ENCODE measurements at regions not wholly inside any gene's neighbourhood (a gene's known extent, or its start where the extent isn't known, plus 50 kb on each side); places are given as distances from the start of the nearest gene placed in this dataset.

DNA sequence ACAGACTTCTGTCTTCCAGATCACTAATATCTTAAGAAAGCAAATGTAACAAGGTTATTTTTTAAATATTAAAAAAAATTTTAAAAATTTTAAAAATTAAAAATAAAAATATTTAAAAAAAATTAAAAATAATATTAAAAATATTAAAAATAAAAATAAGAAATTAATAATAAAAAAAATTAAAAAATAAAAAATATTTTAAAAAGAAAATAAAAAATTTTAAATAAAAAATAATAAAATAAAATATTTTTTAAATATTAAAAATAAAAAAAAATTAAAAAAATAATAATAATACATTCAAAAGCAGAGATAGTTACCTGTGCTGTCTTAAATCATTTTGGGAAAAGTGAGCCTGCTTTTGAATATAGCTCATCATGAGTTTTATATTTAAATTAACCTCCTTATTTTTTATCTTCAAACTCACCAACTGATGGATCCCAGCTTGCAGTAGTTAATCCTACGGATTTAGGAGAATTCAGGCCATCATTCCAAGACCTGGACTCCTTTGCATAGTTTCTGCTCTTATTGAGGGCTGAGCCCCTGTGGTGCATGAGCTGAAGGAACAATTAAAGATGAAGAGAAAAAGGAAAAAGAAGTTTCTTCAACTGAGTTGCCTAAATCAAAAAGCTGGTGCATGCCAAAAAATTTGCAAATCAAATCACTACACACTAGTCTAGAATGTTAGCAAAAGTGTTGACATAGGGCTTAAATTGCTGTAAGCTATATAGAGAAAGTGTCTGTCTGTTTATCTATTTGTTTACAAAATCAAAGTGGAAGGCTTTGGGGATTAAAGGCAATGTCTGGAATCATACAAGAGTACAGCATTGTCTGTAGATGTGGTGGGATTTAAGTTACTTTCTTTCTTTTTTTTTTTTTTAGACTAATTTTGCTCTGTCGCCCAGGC is 50.5 kb upstream of the ZNF438 start:
- DNase-seq (ENCODE audit: low read depth in 4 of 4, low spot score in 3 of 4) = no peak

- DNase-seq (ENCODE audit: low read depth in 4 of 4, low spot score in 3 of 4) = no peak
Measured at GRCh38 chr10:31083765-31084184, 52.1 kb upstream of the ZNF438 start.

- DNase-seq (ENCODE audit: low read depth in 4 of 4, low spot score in 3 of 4) = no peak
Measured at GRCh38 chr10:31087011-31087410, 55.3 kb upstream of the ZNF438 start.

DNA sequence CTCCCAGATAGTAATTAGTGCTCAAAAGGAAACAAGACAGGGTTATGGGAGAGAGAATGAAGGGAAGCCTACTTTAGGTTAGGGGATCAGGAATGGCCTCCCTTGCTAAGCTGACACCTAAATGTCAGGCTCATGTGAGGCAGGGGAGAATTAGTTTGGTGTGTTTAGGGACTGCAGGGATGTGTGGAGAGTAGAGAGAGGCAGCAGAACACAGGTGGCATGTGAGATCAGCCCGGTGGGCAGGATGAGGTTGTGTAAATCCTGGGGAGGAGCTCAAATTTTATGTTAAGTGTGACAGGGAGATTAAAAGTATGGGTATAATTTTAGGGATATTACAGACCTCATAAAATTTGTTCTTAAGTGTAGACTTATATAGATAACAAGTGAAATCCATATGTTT is 56.2 kb upstream of the ZNF438 start:
- no peak for DNase-seq (ENCODE audit: low read depth in 4 of 4, low spot score in 3 of 4)

DNA sequence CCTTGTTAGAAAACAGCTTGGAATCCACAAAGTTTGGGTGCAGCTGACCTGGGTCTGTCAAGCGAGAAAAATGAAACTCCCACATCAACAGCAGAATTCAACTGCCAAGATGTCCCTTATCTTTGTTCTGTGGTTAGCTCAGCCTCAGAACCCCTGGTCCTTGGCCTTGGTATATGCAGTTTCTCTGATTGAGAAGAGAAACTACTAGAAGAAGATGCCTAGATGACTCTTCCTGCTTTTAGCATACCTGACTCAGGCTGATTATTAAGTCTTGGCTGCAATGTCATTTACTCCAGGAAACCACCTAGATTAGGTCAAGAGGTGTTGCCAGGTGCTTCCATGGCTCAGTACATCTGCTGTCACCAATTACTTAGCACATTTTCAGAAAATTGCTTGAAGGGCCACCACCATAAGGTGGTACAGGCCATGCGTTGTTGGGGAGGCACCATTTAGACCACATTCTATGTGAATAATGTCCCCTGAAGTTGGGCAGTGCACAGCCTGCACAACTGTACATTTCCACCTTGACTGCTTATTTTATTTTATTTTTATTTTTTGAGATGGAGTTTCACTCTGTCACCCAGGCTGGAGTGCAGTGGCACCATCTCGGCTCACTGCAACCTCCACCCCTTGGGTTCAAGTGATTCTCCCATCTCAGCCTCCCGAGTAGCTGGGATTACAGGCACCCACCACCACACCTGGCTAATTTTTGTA is 59.4 kb upstream of the ZNF438 start:
- no peak for DNase-seq (ENCODE audit: low read depth in 4 of 4, low spot score in 3 of 4)

DNA sequence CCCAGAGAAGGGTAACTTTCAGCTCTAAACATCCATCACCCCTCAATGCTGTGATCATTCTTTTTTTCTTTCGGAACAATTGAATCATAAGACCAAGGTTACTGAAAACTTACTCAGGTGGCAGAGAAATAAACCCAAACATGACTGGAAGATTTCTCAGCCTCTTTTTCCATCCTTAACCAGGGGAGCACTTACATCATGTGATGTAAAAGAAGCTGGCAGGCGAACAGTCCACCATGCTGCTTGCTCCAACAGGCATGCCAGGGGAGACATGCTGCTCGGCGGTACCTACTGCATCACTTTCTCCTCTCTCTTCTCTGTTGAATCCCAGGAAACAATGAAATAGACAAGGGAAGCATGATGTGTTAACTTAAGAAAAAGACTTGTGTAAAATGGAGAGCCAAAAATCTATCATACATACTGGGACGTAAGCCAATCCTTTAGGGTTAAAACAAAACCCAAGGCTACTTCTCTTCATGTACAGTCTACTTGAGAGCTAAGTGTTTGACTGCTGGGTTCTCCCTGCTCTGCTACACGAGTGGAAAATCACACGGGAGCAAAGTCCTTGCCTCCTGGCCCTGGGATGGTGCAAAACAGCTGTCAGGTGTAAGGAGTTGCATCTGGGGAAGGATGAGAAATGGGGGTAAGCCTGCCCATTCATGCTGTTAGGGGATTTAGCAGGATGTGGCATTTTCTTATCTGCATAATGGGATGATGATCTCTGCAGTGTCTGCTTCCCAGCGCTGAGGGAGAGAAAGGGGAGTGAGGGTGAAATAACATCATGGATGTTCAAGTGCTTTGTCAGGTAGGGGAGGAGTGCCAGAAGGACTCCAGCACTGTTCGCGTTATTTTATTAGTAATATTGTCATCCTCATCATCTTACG is 64.3 kb upstream of the ZNF438 start:
- no peak for DNase-seq (ENCODE audit: low read depth in 4 of 4, low spot score in 3 of 4)

GRCh38 chr10:31098046-31098445 is 66.4 kb upstream of the ZNF438 start:
- DNase-seq (ENCODE audit: low read depth in 4 of 4, low spot score in 3 of 4) = no peak

- no peak for DNase-seq (ENCODE audit: low read depth in 4 of 4, low spot score in 3 of 4)
Measured at GRCh38 chr10:31099094-31099493, 67.4 kb upstream of the ZNF438 start.

GRCh38 chr10:31099664-31100063 is 68.0 kb upstream of the ZNF438 start:
- DNase-seq (ENCODE audit: low read depth in 4 of 4, low spot score in 3 of 4) = peak in 2 of 4 donors; percentile 27 to 45

DNA sequence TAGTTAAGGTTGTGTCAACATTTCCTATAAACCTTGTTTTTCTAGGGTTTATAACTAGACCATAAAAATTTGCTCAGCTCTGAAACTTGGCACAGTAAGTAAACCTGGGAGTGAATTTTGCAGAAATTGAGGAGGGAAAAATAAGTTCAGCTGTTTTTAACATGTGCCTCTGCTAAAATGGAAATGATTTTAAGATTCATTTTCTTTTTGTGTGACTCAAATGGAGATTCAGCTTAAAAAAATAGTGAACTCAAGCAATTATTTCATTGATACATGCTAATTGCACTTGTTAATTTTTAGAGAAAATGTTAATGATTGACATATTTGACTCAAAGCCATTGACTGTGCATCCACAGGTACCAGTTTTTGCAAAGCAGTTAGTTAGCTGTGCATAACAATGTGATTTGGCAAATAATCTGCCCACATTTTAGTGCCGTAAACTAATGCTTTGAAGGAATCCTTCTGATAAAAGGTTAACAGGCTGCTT is 68.5 kb upstream of the ZNF438 start:
- no peak for DNase-seq (ENCODE audit: low read depth in 4 of 4, low spot score in 3 of 4)

DNA sequence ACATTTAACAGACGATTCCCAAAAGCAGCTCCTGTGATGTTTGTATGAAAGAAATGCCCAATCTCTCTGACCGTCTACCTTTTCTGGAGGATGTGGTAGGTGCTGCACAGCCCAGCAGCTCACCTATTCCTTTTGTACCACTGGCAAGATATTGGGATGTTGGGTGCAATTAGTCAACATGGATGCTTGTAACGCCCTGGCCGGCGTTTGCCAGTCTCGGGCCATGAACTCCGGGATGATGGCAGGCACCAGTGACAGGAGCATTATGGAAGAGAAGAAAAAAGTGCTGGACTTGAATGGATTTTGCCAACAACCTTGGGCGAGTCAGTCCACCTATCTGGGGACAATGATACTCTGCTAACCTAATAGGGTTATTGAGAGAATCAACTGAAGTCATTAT is 69.0 kb upstream of the ZNF438 start:
- no peak for DNase-seq (ENCODE audit: low read depth in 4 of 4, low spot score in 3 of 4)

DNA sequence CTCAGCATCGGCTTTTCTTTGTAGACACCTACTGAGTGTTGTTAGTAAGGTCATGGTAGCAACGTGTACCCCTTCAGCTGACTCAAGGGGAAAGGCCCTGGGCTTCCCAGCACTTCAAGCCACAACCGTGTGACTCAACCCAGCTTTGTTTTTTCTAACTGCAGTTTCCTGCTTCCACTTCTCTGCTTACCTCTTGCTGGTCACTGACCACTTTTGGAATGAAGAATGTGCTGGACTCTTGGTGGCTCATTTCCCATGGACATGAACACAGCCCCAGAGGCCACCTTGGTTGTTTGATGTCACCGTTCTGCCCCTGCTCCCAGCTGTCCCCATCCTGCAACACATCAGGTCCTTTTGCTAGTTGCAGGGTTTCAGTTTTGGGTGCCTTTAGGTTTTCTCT is 69.5 kb upstream of the ZNF438 start:
- DNase-seq (ENCODE audit: low read depth in 4 of 4, low spot score in 3 of 4) = no peak

DNA sequence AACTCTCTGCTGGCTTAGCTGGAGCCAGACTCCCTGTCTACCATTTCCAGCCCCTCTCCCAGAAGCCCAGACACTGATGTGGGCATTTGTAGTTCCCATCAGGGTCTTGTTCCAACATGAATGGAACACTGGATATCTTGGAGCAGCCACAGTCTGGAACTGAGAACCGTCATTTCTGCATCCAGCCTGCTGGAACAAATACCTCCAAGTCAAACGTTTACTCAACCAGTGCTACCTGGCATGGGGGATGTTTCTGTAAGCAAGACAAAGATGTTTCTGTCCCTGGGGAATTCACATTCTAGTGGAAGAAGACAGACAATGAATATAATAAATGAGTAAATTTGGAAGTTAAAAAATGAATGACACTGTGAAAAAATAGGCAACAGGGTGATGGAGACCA is 70.8 kb upstream of the ZNF438 start:
- no peak for DNase-seq (ENCODE audit: low read depth in 4 of 4, low spot score in 3 of 4)

DNA sequence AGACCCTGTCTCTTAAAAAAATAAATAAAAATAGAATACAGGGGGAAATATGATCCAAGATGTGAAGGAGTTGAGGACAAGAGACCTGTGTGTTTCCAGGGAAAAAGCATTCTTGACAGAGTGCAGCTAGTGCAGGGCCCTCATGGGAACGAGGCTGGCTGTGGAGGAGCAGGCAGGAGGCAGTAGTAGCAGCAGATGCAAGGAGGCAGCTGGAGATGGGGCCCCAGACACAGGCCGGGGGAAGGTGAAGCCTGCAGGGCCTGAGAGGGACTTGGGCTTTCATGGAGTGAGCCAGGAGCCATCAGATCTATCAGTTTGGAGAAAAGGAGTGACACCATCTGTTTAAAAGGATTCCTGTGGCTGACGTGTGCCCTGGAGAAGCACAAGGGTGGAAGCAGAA is 71.4 kb upstream of the ZNF438 start:
- no peak for DNase-seq (ENCODE audit: low read depth in 4 of 4, low spot score in 3 of 4)

DNA sequence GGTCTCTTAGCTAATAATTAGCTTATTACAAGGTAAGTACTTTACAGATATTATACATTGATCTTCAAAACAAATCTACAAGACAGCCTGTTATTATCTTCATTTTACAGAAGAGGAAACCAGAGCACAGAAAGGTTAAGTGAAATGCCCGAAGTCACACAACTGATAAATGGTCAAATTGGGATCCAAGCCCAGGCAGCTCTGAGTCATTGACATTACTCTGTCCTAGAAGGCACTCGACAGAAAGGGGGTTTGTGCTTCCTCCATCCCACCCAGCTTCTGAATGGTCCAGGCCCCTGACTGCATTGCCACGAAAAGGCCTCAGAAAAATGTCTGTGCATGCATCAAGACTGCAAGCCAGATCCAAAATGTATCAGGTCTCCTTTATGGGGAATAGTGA is 81.3 kb upstream of the ZNF438 start:
- no peak for DNase-seq (ENCODE audit: low read depth in 4 of 4, low spot score in 3 of 4)

GRCh38 chr10:31116226-31116625 is 84.6 kb upstream of the ZNF438 start:
- no peak for DNase-seq (ENCODE audit: low read depth in 4 of 4, low spot score in 3 of 4)

DNA sequence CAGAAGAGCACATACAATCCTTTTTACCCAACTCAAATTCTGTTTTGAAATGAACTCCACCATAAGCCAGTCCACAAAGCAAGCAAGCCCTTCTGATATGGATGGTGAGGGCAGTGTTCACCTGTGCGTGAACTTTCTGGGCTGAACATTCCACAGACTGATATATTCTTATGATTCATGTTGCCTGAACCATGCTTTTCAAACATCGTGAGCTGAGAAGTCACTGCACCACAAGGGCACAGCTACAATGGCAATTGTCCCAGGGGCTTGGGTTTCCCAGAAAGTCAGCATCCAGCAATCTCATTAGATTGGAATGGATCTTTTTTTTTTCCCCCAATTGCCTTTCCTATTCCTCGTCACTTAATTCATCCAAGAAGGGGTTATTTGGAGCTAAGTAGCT is 86.9 kb upstream of the ZNF438 start:
- no peak for DNase-seq (ENCODE audit: low read depth in 4 of 4, low spot score in 3 of 4)

DNA sequence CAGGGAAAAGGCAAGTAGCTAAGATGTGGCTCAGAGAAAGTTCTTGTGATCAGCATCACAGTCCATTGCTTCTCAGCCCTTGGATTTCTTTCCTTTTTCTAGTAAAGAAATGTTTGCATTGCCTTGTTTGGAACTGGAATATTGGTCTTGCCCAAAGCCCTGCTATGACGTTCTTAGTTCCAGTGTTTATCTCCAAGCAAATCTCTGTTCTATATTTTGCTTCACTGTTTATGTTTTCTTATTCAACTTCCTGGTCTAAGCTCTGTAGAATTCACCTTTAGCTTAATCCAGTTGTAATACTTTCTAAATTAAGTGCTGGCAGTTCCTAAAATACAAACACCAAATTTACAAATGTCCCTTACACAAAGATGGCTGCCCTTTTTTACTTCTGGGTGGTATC is 88.7 kb upstream of the ZNF438 start:
- DNase-seq (ENCODE audit: low read depth in 4 of 4, low spot score in 3 of 4) = no peak

DNA sequence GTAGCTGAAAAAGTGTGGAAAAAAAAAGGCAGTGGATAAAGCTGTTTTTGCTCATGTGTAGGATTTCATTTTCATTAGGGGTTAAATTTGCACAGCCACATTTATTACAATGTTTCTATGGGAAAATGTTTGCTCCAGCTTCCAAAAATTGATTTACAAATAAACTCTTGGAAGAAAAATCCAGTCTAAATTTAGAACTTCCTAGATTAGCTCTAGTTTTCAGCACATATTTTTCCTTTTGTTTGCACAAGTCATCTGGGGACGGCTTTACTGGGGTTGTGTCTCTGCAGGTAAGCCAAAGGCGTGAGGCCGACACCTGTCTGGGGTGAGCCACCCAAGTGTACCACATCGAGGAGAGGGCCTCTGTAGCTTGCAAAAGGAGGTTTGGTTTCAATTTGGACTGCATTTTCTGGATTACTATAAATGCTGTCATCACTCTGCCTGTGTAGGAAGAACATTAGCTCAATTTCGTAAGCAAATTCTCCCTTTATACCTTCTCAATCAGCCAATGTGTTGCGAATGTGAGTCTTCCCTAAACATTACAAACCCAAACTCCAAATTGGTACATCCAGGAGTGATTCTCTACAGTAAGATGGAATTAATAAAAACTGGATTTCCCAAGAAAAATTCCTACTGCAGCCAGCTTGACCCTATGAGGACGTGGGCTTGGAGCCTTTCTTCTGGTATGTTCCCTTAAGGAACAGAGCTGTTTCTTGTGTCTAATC is 89.5 kb upstream of the ZNF438 start:
- no peak for DNase-seq (ENCODE audit: low read depth in 4 of 4, low spot score in 3 of 4)
